ENCODE measurements at regions not wholly inside any gene's neighbourhood (a gene's known extent, or its start where the extent isn't known, plus 50 kb on each side); places are given as distances from the start of the nearest gene placed in this dataset.

DNA sequence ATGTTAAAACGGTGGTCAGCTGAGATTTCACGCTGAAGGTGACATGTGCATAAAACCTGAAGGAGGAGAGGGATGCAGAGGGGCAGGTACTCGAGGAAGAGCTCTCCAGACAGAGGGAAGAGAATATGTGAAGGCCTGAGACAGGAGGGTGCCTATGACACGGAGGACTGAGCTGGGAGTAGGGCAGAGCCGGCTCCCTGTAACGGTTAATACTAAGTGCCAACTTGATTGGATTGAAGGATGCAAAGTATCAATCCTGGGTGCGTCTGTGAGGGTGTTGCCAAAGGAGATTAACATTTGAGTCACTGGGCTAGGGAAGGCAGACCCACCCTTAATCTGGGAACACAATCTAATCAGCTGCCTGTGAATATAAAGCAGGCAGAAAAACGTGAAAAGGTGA lies 136.2 kb upstream of the SYT6 start:
- Histone ChIP-seq H3K36me3 (ENCODE audit: control insufficient read depth in 1 of 2, insufficient read depth in 2 of 2, low read length in 2 of 2) (no peaks in the 10 kb centered on the region), H3K4me3 (replicated peaks in 1 of 2; ENCODE audit: low read depth in 1 of 2, low read length in 2 of 2) (no peak overlapping the region), H3K9me3 (ENCODE audit: control insufficient read depth in 1 of 2, insufficient read depth in 1 of 2, low read depth in 1 of 2, low read length in 2 of 2) (no peaks in the 10 kb centered on the region), H3K9ac (ENCODE audit: low read length) (no peak overlapping the region), H3K27ac (ENCODE audit: low read depth, low read length) (no peak overlapping the region), H3K4me2 (ENCODE audit: low read length) (no peak overlapping the region), H3K9me2 (ENCODE audit: insufficient read depth) (no peaks in the 10 kb centered on the region), H3K79me2 (ENCODE audit: insufficient read depth, low read length) (no peaks in the 10 kb centered on the region), H2AFZ (ENCODE audit: low read depth, low read length, poor library complexity, severe bottlenecking) (no peak overlapping the region), H3K27me3 (ENCODE audit: insufficient read depth, low read length) (0 out of 2 replicates have a peak, but pooled peaks cover 9% of the 10 kb centered on the region), H4K20me1 (ENCODE audit: insufficient read depth) (no peaks in the 10 kb centered on the region), H3K4me1 (ENCODE audit: control insufficient read depth in 1 of 2, insufficient read depth in 2 of 2, low read length in 2 of 2) (no peaks in the 10 kb centered on the region)
- DNase-seq (ENCODE audit: low read depth, low spot score) (no peak), ATAC-seq (no peak)
- no peak for TF ChIP-seq YY1 (IDR thresholded peaks at IDR 0.05; ENCODE audit: extremely low read depth, insufficient replicate concordance, low read depth, low read length)
- TF ChIP-seq SIN3A (IDR thresholded peaks at IDR 0.05; ENCODE audit: low read depth), result no peak
- TF ChIP-seq ZFX (IDR thresholded peaks at IDR 0.05), result no peak
- ChIA-PET POLR2A (no interaction called here), RAD21 (ENCODE audit: low non-redundant PET in 1 of 2, low total read pairs in 2 of 2, uncharacterized antibody in 2 of 2, unreplicated experiment in 2 of 2) (interaction anchor here in 1 of 2 experiments (0.7 kb wide), 1 partner anchor 49 kb away, joined by 3 read pairs; no protein-coding TSS in a partner anchor), CTCF (no interaction called here)
- BruUV-seq (replicated peaks), result no TSS peak
- intact Hi-C loops (cut with micrococcal nuclease), result loop anchor here (10.0 kb wide), 1 partner anchor 455 kb away; no protein-coding TSS in a partner anchor

GRCh38 chr1:114289306-114289705 lies 135.6 kb upstream of the SYT6 start:
- Histone ChIP-seq H3K9me2 (ENCODE audit: insufficient read depth) (no peaks in the 10 kb centered on the region), H3K9me3 (ENCODE audit: control insufficient read depth in 1 of 2, insufficient read depth in 1 of 2, low read depth in 1 of 2, low read length in 2 of 2) (no peaks in the 10 kb centered on the region), H3K4me1 (ENCODE audit: control insufficient read depth in 1 of 2, insufficient read depth in 2 of 2, low read length in 2 of 2) (no peaks in the 10 kb centered on the region), H4K20me1 (ENCODE audit: insufficient read depth) (no peaks in the 10 kb centered on the region), H3K4me2 (ENCODE audit: low read length) (no peak overlapping the region), H3K4me3 (replicated peaks in 1 of 2; ENCODE audit: low read depth in 1 of 2, low read length in 2 of 2) (no peak overlapping the region), H3K79me2 (ENCODE audit: insufficient read depth, low read length) (no peaks in the 10 kb centered on the region), H3K36me3 (ENCODE audit: control insufficient read depth in 1 of 2, insufficient read depth in 2 of 2, low read length in 2 of 2) (no peaks in the 10 kb centered on the region), H2AFZ (ENCODE audit: low read depth, low read length, poor library complexity, severe bottlenecking) (no peak overlapping the region), H3K9ac (ENCODE audit: low read length) (no peak overlapping the region), H3K27ac (ENCODE audit: low read depth, low read length) (no peak overlapping the region), H3K27me3 (ENCODE audit: insufficient read depth, low read length) (0 out of 2 replicates have a peak, but pooled peaks cover 9% of the 10 kb centered on the region)
- ChIA-PET CTCF (no interaction called here), RAD21 (ENCODE audit: low non-redundant PET in 1 of 2, low total read pairs in 2 of 2, uncharacterized antibody in 2 of 2, unreplicated experiment in 2 of 2) (interaction anchor here in 1 of 2 experiments (0.7 kb wide), 1 partner anchor 50 kb away, joined by 3 read pairs; no protein-coding TSS in a partner anchor), POLR2A (no interaction called here)
- DNase-seq (ENCODE audit: low read depth, low spot score) (no peak), ATAC-seq (no peak)
- no TSS peak for BruUV-seq (replicated peaks)
- intact Hi-C loops (cut with micrococcal nuclease), result loop anchor here (10.0 kb wide), 1 partner anchor 455 kb away; no protein-coding TSS in a partner anchor
- TF ChIP-seq EGR1 (IDR thresholded peaks at IDR 0.05; ENCODE audit: low read depth) (no peak), EZH2phosphoT487 (IDR thresholded peaks at IDR 0.05; ENCODE audit: borderline replicate concordance) (no peak), FOSL1 (IDR thresholded peaks at IDR 0.05; ENCODE audit: low read depth) (no peak), REST (IDR thresholded peaks at IDR 0.05; ENCODE audit: low read depth) (no peak), ZFX (IDR thresholded peaks at IDR 0.05) (no peak), TCF7L2 (IDR thresholded peaks at IDR 0.05; ENCODE audit: borderline replicate concordance, extremely low read depth, insufficient read depth, insufficient read length) (no peak), SIN3A (IDR thresholded peaks at IDR 0.05; ENCODE audit: low read depth) (no peak), CBX3 (IDR thresholded peaks at IDR 0.05; ENCODE audit: low read depth) (no peak), CTCF (IDR thresholded peaks at IDR 0.05 in 2 of 3, conservative IDR thresholded peaks at IDR 0.05 in 1 of 3; ENCODE audit: borderline replicate concordance in 1 of 3, insufficient read depth in 1 of 3, low read depth in 2 of 3, low read length in 2 of 3) (no peak), ELF1 (IDR thresholded peaks at IDR 0.05; ENCODE audit: borderline replicate concordance, low read depth) (no peak), YY1 (IDR thresholded peaks at IDR 0.05; ENCODE audit: extremely low read depth, insufficient replicate concordance, low read depth, low read length) (no peak), SRF (IDR thresholded peaks at IDR 0.05; ENCODE audit: low read depth) (no peak), POLR2AphosphoS5 (IDR thresholded peaks at IDR 0.05; ENCODE audit: low read depth, low read length) (no peak), POLR2A (IDR thresholded peaks at IDR 0.05; ENCODE audit: borderline replicate concordance, extremely low read depth, insufficient read depth, insufficient read length) (no peak)
